ENCODE measurements at regions not wholly inside any gene's neighbourhood (a gene's known extent, or its start where the extent isn't known, plus 50 kb on each side); places are given as distances from the start of the nearest gene placed in this dataset.
A peak's percentile ranks its signal among the peaks of the same experiment; 100 is the strongest.

DNA sequence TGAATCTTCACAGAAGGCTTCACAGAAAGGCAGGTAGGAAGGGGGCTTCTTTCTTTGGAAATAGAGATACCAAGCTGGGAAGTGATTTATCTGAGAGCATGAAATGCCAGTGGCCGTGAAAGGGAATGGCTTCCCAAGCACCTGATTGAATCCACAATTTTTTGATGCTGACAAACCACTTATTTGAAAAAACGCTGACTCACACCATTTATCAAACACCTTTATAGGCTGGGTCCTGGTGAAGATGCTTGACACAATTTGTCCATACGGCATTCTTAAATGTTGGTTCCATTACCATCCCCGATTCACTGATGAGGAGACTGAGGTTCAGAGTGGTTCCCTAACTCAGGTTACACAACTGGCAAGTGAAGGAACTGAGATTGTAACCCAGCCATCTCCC is 64.1 kb upstream of the POMGNT2 start:
- H3K4me3 ChIP-seq, result no peak overlapping the region
- no peaks in the 10 kb centered on the region for H3K27me3 ChIP-seq
- intact Hi-C loops (cut with DNase I; ENCODE audit: low total_unique reads), result no loop called here
- no peaks in the 10 kb centered on the region for H3K4me1 ChIP-seq
- H3K36me3 ChIP-seq, result no peaks in the 10 kb centered on the region
- H3K27ac ChIP-seq, result no peak overlapping the region
- peaks cover 4 to 15% of the 10 kb centered on the region in 2 donors for H3K9me3 ChIP-seq
- no peak for TF ChIP-seq POLR2AphosphoS5 (IDR thresholded peaks at IDR 0.05)
- no peak for TF ChIP-seq POLR2A (IDR thresholded peaks at IDR 0.05)
- no peak for TF ChIP-seq CTCF (IDR thresholded peaks at IDR 0.05)
- no peak for DNase-seq (ENCODE audit: low spot score in 2 of 2)

DNA sequence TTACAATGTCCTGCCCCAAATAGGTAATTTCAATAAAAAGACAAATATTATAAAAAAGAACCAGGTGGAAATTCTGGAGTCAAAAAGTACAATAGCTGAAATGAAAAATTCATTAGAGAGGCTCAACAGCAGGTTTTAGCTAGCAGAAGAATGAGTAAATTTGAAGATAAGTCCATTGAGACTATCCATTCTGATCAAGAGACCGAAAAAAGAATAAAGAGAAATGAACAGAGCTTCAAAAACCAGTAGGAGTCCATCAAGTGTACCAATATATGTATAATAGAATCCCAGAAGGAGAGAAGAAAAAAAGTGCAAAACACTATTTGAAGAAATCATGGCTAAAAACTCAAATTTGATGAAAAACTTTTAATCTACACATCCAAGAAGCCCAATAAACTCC is 60.5 kb upstream of the POMGNT2 start:
- intact Hi-C loops (cut with DNase I; ENCODE audit: low total_unique reads), result no loop called here
- TF ChIP-seq POLR2A (IDR thresholded peaks at IDR 0.05) (no peak), CTCF (IDR thresholded peaks at IDR 0.05) (no peak), POLR2AphosphoS5 (IDR thresholded peaks at IDR 0.05) (no peak)
- Histone ChIP-seq H3K27ac (no peak overlapping the region), H3K36me3 (no peaks in the 10 kb centered on the region), H3K27me3 (no peaks in the 10 kb centered on the region), H3K4me1 (no peaks in the 10 kb centered on the region), H3K9me3 (peaks cover 4 to 15% of the 10 kb centered on the region in 2 donors), H3K4me3 (no peak overlapping the region)
- DNase-seq (ENCODE audit: low spot score in 2 of 2), result no peak

- no peaks in the 10 kb centered on the region for H3K4me1 ChIP-seq
- intact Hi-C loops (cut with DNase I; ENCODE audit: low total_unique reads), result no loop called here
- H3K27ac ChIP-seq, result no peak overlapping the region
- no peak overlapping the region for H3K4me3 ChIP-seq
- DNase-seq (ENCODE audit: low spot score in 2 of 2), result no peak
- no peaks in the 10 kb centered on the region for H3K27me3 ChIP-seq
- H3K36me3 ChIP-seq, result no peaks in the 10 kb centered on the region
- peaks cover 4 to 15% of the 10 kb centered on the region in 2 donors for H3K9me3 ChIP-seq
- no peak for TF ChIP-seq CTCF (IDR thresholded peaks at IDR 0.05)
- no peak for TF ChIP-seq POLR2A (IDR thresholded peaks at IDR 0.05)
- TF ChIP-seq POLR2AphosphoS5 (IDR thresholded peaks at IDR 0.05), result no peak
Observed at GRCh38 chr3:43165786-43166185, 59.9 kb upstream of the POMGNT2 start.

DNA sequence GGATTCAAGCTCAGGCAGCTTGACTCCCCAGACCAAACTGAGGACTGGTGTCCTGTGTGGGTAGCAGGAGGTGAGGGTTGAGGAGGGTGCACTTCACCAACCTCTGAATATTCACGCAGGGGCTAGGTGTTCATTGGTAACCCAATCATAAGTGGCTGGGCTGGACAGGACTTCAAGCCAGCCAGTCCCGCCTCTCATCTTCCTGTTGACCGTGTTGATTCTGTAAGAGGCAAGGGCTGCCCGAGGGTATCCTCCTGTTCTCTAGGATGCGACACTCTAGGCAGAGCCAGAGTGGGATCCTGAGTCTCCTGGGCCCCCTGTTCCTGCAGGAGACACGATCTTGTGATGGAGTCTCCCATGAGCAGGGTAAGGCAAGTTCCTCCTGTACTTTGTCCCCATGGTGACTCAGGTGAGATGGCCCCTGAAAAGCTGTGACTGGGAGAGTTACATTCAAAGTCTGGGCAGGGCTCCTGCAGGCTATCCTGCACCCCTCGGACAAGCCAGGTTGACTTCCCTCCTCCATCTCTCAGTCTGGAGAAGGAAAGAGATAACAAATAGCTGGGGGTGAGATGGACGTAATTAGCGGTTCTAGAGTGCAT is 58.1 kb upstream of the POMGNT2 start:
- Histone ChIP-seq H3K4me3 (no peak overlapping the region), H3K27me3 (no peaks in the 10 kb centered on the region), H3K27ac (no peak overlapping the region), H3K9me3 (peaks cover 4 to 15% of the 10 kb centered on the region in 2 donors), H3K4me1 (no peaks in the 10 kb centered on the region), H3K36me3 (no peaks in the 10 kb centered on the region)
- DNase-seq (ENCODE audit: low spot score in 2 of 2), result no peak
- intact Hi-C loops (cut with DNase I; ENCODE audit: low total_unique reads), result no loop called here
- TF ChIP-seq CTCF (IDR thresholded peaks at IDR 0.05), result no peak

GRCh38 chr3:43162230-43163084 is 56.6 kb upstream of the POMGNT2 start:
- peak overlapping the region in 1 of 3 donors; percentile 31 for H3K4me3 ChIP-seq
- peaks cover 4 to 15% of the 10 kb centered on the region in 2 donors for H3K9me3 ChIP-seq
- DNase-seq (ENCODE audit: low spot score in 2 of 2), result no peak
- no peaks in the 10 kb centered on the region for H3K36me3 ChIP-seq
- TF ChIP-seq POLR2A (IDR thresholded peaks at IDR 0.05), result no peak
- TF ChIP-seq CTCF (IDR thresholded peaks at IDR 0.05), result peak in 2 of 3 donors; percentile 22 to 33
- no peak overlapping the region for H3K27ac ChIP-seq
- intact Hi-C loops (cut with DNase I; ENCODE audit: low total_unique reads), result no loop called here
- no peaks in the 10 kb centered on the region for H3K4me1 ChIP-seq
- H3K27me3 ChIP-seq, result peaks cover 0 to 6% of the 10 kb centered on the region in 2 donors

All from breast epithelium (tissue), 4 donors.